Large intestine (tissue), 3 donors: ENCODE measurements at regions not wholly inside any gene's neighbourhood (a gene's known extent, or its start where the extent isn't known, plus 50 kb on each side); places are given as distances from the start of the nearest gene placed in this dataset.

Source experiments
- DNase-seq, 2 donors: peaks; one replicate each; pipeline versions ENCODE4 v3.0.0 to v3.0.0-alpha.2; 2013
- H3K27ac ChIP-seq: one replicate; pipeline ENCODE4 v1.5.1; 2013; ENCODE audit warnings: low read length
- H3K27me3 ChIP-seq: 2 replicates; pipeline ENCODE4 v1.6.1; 2013; ENCODE audit warnings: low read length; ENCODE audit not compliant: control insufficient read depth, insufficient read depth
- H3K36me3 ChIP-seq: 2 replicates; pipeline ENCODE4 v1.6.1; 2013; ENCODE audit warnings: low read length; ENCODE audit not compliant: control insufficient read depth, insufficient read depth
- H3K4me1 ChIP-seq: one replicate; pipeline ENCODE4 v1.6.1; 2013; ENCODE audit warnings: low read length; ENCODE audit not compliant: control insufficient read depth, insufficient read depth
- H3K4me3 ChIP-seq: one replicate; pipeline ENCODE4 v1.5.1; 2013; ENCODE audit warnings: low read length
- H3K9me3 ChIP-seq: one replicate; pipeline ENCODE4 v1.6.1; 2013; ENCODE audit warnings: mild to moderate bottlenecking, low read depth, low read length, moderate library complexity; ENCODE audit not compliant: control insufficient read depth
- WGBS: methylation state at CpG from one replicate; pipeline ENCODE4 v1.1.5; 2013; ENCODE audit warnings: low lambda C conversion rate; ENCODE audit not compliant: insufficient coverage; 5-methylcytosine and 5-hydroxymethylcytosine counted together

DNA sequence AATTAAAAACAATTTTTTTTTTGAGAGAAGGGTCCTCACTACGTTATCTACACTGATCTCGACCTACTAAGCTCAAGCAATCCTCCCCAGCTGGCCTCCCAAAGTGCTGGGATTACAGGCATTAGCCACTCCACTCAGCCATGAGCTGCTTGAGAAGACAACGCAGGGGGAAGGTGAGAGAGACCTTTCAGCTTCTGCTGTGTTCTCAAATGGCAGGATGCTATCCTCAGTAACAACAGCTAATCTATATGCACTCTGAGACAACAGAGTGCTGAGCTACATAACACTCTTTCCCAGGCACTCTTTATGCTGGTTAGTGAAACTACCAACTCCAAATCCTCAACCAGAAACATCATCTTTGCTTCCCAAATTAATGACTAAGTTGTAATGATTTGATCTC is 526.1 kb downstream of the CCER1 start:
- WGBS = no CpG with 5 or more reads among the region's 3 CpGs
- Histone ChIP-seq H3K4me3 (no peak overlapping the region), H3K36me3 (no peaks in the 10 kb centered on the region), H3K4me1 (no peaks in the 10 kb centered on the region), H3K9me3 (no peaks in the 10 kb centered on the region), H3K27ac (no peak overlapping the region), H3K27me3 (no peaks in the 10 kb centered on the region)
- DNase-seq = no peak

GRCh38 chr12:90428465-90428864 is 526.5 kb downstream of the CCER1 start:
- Histone ChIP-seq H3K36me3 (no peaks in the 10 kb centered on the region), H3K9me3 (no peaks in the 10 kb centered on the region), H3K27me3 (no peaks in the 10 kb centered on the region), H3K4me3 (no peak overlapping the region), H3K4me1 (no peaks in the 10 kb centered on the region), H3K27ac (no peak overlapping the region)
- DNase-seq = no peak
- WGBS = no CpG with 5 or more reads among the region's 1 CpG

DNA sequence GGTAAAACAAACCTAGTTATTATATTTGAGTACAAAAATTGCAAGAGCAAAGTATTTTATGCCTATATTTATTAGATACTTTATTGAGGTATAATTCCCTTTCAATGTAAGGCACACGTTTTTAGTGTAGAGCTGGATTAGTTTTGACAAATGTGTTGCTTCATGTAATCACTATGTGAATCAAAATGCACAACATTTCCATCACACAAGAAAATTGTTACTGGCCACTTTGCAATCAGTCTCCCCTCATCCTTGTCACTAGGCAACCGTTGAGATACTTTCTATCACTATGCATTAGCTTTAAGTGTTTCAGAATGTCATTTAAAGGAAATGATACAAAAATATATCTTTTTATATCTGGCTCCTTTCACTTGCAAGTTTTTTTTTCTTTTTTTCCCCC is 531.0 kb downstream of the CCER1 start:
- no peak overlapping the region for H3K27ac ChIP-seq
- no peaks in the 10 kb centered on the region for H3K4me1 ChIP-seq
- no peak for DNase-seq
- H3K36me3 ChIP-seq = no peaks in the 10 kb centered on the region
- H3K27me3 ChIP-seq = no peaks in the 10 kb centered on the region
- H3K4me3 ChIP-seq = no peak overlapping the region
- WGBS = 82% methylated on average over 2 of the region's 2 CpGs
- no peaks in the 10 kb centered on the region for H3K9me3 ChIP-seq

DNA sequence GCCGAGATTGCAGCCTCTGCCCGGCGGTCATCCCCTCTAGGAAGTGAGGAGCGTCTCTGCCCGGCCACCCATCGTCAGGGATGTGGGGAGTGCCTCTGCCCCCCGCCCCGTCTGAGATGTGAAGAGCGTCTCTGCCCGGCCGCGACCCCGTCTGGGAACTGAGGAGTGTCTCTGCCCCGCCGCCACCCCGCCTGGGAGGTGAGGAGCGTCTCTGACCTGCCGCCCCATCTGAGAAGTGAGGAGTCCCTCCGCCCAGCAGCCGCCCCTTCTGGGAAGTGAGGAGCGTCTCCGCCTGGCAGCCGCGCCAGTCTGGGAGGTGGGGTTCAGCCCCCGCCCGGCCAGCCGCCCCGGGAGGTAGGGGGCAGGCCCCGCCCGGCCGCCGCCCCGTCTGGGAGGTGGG is 544.0 kb downstream of the CCER1 start:
- H3K9me3 ChIP-seq = peaks cover 5% of the 10 kb centered on the region
- WGBS = no CpG with 5 or more reads among the region's 33 CpGs

GRCh38 chr12:90407841-90408240 is 547.1 kb downstream of the CCER1 start:
- no peak overlapping the region for H3K4me3 ChIP-seq
- no CpG with 5 or more reads among the region's 2 CpGs for WGBS
- no peaks in the 10 kb centered on the region for H3K4me1 ChIP-seq
- H3K27ac ChIP-seq = no peak overlapping the region
- no peaks in the 10 kb centered on the region for H3K27me3 ChIP-seq
- no peaks in the 10 kb centered on the region for H3K36me3 ChIP-seq
- no peak for DNase-seq
- peaks cover 5% of the 10 kb centered on the region for H3K9me3 ChIP-seq

More for the DNA sequence above, 544.0 kb downstream of the CCER1 start:
- H3K4me1 ChIP-seq = no peaks in the 10 kb centered on the region
- H3K36me3 ChIP-seq = no peaks in the 10 kb centered on the region
- H3K4me3 ChIP-seq = no peak overlapping the region
- H3K27ac ChIP-seq = no peak overlapping the region
- H3K27me3 ChIP-seq = no peaks in the 10 kb centered on the region
- no peak for DNase-seq

GRCh38 chr12:90404071-90404470 is 550.9 kb downstream of the CCER1 start:
- H3K4me3 ChIP-seq = no peak overlapping the region
- H3K9me3 ChIP-seq = no peaks in the 10 kb centered on the region
- H3K27me3 ChIP-seq = no peaks in the 10 kb centered on the region
- no peaks in the 10 kb centered on the region for H3K36me3 ChIP-seq
- no peaks in the 10 kb centered on the region for H3K4me1 ChIP-seq
- H3K27ac ChIP-seq = no peak overlapping the region
- DNase-seq = no peak

DNA sequence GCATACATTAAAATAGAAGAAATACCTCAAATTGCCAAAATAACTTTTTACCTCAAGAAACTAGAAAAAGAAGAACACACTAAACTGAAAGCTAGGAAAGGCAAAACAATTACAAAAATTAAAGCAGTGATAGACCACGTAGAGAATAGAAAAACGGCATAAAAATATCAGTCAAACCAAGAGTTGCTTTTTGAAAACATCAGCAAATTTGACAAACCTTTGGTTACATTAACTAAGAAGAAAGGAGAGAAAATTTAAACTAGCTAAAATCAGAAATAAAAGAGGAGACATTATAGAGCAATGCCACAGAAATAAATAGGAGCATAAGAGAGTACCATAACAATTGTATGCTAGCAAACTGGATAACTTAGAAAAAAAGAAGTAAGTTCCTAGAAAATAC is 553.8 kb downstream of the CCER1 start:
- WGBS = 85% methylated on average over 2 of the region's 2 CpGs
- no peak overlapping the region for H3K4me3 ChIP-seq

DNA sequence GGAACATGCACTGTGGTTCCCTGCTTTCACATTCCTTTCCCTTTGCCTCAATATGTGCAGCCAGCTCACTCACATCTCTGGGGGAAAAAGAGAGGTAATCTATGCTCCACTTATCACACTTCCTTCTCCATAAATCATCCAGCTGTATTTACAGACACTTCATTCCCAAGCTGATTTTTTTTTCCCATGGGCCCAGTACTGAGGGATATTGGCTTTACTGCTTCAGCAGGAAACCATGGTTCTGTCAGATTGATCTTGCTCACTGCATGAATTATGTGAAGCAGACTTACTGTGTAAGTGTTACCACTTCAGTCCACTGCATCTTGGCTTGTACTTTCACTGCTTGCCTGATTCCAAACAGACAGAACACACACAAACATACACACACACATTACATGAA is 555.6 kb downstream of the CCER1 start:
- no peaks in the 10 kb centered on the region for H3K36me3 ChIP-seq
- H3K27ac ChIP-seq = no peak overlapping the region
- H3K27me3 ChIP-seq = no peaks in the 10 kb centered on the region
- no peak overlapping the region for H3K4me3 ChIP-seq
- H3K4me1 ChIP-seq = no peaks in the 10 kb centered on the region
- no peak for DNase-seq
- no peaks in the 10 kb centered on the region for H3K9me3 ChIP-seq

More for the DNA sequence above, 553.8 kb downstream of the CCER1 start:
- H3K27me3 ChIP-seq = no peaks in the 10 kb centered on the region
- no peaks in the 10 kb centered on the region for H3K36me3 ChIP-seq
- no peak overlapping the region for H3K27ac ChIP-seq
- no peaks in the 10 kb centered on the region for H3K9me3 ChIP-seq
- no peak for DNase-seq
- H3K4me1 ChIP-seq = no peaks in the 10 kb centered on the region

DNA sequence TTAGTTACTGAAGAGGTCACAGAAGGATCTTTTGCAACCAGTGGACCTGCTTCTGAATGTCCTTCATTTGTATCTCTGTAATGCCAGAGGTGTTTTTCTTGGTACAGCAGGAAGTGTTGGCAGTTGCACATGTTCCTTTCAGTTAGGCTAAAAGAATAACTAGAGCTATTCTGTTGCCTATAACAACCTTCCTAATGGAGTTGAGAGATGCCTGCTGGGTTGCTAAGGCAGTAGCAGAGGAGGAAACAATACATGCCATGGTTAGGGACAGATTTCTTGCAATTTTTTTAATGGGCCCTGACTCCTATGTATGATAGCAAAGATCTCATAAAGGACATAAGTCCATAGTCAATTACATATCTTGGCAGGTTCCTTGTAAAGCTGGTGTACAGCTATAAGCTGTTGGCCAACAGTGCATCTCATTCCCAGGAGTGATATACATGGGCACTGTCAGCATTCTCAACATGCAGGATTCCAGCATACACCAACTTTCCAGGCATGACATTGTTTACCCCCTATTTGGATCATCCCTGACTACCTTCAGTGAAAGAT is 556.6 kb downstream of the CCER1 start:
- no peaks in the 10 kb centered on the region for H3K9me3 ChIP-seq
- H3K27ac ChIP-seq = no peak overlapping the region
- H3K4me3 ChIP-seq = no peak overlapping the region
- H3K4me1 ChIP-seq = no peaks in the 10 kb centered on the region
- DNase-seq = no peak
- H3K36me3 ChIP-seq = no peaks in the 10 kb centered on the region
- no peaks in the 10 kb centered on the region for H3K27me3 ChIP-seq

GRCh38 chr12:90396556-90396955 is 558.4 kb downstream of the CCER1 start:
- WGBS = 100% methylated on average over 1 of the region's 1 CpG
- no peaks in the 10 kb centered on the region for H3K36me3 ChIP-seq

GRCh38 chr12:90393652-90394051 is 561.3 kb downstream of the CCER1 start:
- no peaks in the 10 kb centered on the region for H3K9me3 ChIP-seq
- H3K4me1 ChIP-seq = no peaks in the 10 kb centered on the region
- DNase-seq = no peak
- no peak overlapping the region for H3K4me3 ChIP-seq
- no peaks in the 10 kb centered on the region for H3K27me3 ChIP-seq
- no peaks in the 10 kb centered on the region for H3K36me3 ChIP-seq
- WGBS = no CpG with 5 or more reads among the region's 5 CpGs
- no peak overlapping the region for H3K27ac ChIP-seq

More at GRCh38 chr12:90396556-90396955, 558.4 kb downstream of the CCER1 start:
- Histone ChIP-seq H3K27me3 (no peaks in the 10 kb centered on the region), H3K4me3 (no peak overlapping the region), H3K27ac (no peak overlapping the region), H3K9me3 (no peaks in the 10 kb centered on the region), H3K4me1 (no peaks in the 10 kb centered on the region)
- DNase-seq = no peak
